GM18868 (cell line): ENCODE measurements at regions not wholly inside any gene's neighbourhood (a gene's known extent, or its start where the extent isn't known, plus 50 kb on each side); places are given as distances from the start of the nearest gene placed in this dataset.
"Not testable (repeated sequence)": the region's sequence is repeated elsewhere in the genome, so short reads cannot be mapped to it uniquely, and the experiment has no call there.

ENCODE experiments used
- ATAC-seq: cut with Tn5 transposase; IDR thresholded peaks from one replicate; pipeline ENCODE4 v1.9.1; 2021; ENCODE audit warnings: mild to moderate bottlenecking, moderate library complexity; ENCODE audit not compliant: unreplicated experiment

DNA sequence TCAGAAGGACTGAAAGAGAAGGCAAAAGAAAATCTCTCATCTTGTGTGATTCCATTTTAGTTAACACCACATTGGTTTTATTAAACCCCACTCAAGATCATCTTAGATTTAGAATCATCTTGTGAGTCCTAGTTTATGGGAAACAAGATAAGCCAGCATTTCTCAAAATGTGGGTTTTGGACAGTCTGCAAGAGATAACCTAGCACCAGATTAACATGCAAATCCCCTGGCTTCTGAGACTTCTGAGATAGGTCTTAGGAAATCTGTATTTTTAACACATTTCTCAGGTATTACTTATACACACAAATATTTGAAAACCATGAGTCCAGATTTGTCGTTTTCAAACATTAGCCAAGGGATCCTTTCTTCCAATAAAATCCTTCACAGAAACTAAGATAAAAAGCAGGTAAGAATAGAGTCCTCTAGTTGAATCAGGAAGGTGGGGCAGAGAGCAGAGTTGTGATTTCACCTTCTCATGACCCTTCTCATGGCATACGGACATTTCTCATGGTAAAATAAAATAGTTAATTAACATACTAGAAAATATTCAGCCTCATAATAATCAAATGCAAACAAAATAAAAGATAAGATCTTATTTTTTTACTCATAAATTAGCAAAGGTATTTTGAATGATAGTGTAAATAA, 287.2 kb upstream of the FN1 start:
- no peak for ATAC-seq

DNA sequence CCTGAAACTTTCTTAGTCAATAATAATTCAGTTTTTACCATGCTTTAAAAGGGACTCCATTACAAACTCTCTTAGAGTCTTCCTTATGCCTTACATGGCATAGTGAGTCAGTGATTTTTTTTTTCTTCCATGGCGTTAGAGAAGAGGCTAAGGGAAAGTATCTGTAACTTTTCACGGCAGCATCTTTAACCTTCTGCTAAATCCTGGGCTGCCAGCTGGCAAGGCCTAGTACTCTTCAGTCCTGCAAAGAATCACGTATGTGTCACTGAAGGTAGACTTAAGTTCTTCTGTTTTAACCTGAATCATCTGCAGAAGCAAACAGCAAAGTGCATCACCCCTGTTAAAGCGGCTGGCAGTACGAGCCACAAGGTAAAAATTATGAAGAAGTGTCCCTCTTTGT, 286.3 kb upstream of the FN1 start:
- ATAC-seq: no peak

DNA sequence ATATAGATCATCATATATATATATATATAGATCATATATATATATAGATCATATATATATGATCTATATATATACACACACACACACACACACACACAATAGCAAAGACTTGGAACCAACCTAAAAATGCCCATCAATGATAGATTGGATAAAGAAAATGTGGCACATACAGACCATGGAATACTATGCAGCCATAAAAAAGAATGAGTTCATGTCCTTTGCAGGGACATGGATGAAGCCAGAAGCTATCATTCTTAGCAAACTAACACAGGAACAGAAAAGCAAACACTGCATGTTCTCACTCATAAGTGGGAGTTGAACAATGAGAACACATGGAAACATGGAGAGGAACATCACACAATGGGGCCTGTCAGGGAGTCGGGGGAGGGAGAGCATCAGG, 285.6 kb upstream of the FN1 start:
- not testable (repeated sequence) for ATAC-seq

DNA sequence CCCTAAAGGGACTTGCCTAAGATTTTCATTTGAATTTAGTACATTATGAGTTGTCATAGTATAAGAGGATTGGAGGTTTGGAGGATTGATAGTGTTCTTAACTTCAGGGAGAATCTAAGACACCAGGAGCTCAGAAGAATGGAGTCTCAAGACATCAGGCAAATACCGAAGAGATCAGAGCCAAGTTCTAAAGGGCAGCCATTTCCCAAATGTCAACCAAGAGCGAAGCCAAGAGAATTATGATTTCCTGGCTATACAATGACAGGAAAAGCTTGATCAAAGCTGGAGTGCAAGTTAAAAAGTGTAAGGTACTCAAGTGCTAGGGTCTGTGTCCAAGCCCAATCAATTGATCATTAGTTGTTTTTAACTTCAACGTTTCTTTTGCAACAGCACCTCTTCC, 283.0 kb upstream of the FN1 start:
- ATAC-seq: no peak

DNA sequence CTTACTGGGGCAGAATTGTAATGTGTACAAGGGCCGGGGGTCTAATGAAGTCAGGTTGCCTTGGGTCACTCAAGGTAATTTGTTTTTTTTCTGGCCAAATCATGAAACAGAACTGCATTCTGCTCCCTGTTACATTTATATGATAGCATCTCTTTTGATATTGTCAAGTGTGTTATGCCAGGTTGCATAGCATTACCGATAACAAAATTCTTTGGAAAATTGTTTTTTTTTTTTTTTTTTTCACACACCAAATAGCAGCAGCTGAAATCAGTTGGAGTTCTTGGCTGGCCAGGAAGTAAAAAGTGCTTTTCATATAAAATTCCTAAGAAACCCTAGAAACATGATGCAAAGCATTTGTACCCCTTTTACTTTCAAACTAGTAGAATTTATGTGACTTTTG, 282.6 kb upstream of the FN1 start:
- no peak for ATAC-seq

DNA sequence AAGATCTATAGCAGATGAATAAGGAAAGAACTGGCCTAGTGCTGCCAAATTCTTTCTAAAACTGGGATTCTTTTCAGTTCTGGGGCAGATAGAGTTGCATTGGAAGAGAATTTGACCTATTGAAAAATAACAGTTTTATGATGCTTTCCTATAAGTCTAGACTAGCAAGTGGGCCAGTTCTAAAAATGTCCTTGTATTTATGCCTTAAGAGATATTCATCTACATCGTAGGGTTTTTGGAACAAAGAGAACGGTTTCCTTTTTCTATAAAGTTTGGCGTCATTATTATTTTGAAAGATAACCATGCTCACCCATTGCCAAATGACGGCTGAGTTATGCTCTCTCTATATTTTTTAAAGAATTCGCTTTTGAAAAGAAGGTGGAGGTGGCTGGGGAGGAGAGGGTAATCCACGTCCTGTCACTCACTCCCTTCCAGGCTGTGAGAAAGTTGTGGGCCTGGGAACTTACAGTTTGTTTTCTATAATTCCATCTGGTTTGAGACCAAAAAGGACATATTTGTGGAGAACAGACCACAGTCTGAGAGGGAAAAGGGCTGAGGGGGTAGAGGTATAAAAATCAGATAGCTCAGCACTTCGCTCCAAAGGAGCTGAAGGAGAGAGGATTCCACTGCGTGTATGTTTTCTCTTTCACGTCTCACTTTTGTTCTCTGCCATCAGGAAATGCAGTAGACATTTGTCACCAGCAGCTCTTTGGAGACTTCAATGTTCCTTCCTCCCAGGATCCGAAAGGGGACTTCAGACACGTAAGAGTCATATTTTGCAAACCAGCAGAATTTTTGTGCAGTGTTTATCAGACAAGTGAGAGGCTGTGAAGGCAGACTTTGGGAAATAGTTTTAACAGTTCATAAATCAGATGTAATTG, 281.9 kb upstream of the FN1 start:
- ATAC-seq: no peak

DNA sequence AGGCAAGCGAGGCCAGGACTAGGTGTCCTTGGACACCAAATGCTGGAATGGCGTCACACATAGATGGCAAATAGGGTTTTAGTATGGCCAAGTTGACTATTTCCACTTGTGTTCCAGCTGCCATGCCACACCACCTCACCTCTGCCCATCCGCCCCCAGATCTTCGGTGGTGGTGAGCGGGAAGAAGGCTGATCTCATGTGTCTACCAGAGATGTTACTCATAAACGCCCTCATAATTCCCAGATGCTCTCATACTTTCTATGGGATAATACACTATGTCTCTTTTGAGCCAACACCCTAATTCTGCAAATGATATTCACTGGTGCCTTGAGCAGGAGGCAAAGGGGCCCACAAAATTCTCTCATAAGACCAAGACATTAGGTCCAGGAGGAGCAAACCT, 281.1 kb upstream of the FN1 start:
- no peak for ATAC-seq

DNA sequence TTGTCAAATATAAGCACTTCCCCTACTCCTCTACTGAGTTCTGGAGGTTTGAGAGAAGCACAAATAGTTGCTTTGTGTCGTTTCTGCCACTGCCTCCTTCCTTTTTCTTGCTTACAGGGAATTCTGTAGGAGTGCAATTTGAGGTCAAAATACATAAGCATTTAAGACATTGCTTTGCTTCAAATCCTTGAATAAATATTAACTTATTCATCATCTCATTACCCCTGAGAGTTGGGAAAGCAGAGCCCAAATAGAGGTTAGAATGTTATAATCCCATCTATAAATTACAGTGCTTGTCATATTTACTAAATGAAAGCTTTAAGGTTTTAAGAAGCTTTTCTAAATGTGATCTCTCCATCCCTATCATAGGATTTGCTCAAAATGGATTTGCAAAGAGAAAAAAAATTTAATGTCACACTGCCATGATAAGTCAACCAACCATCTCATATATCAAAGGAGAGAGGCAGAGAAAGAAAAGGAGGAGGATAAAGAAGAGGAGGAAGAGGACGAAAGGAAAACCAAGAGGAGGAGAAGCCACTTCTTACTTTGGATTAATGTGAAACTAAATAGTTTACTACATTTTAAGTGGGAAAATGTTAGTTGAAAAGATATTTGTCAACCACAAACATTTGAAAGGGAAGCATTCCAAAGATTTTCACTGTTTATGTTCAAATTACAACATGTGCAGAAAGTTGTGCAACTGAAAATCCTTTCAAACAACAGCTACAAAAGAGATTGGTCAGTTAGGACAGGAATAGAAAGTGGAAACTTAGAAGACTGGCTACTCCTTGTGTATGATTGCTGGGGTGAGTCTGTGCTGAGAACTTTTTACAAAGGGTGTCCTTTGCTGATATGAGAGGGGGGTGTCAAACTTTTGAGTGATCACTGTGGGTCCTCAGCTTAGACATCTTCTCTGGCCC, 277.3 kb upstream of the FN1 start:
- ATAC-seq: no peak

DNA sequence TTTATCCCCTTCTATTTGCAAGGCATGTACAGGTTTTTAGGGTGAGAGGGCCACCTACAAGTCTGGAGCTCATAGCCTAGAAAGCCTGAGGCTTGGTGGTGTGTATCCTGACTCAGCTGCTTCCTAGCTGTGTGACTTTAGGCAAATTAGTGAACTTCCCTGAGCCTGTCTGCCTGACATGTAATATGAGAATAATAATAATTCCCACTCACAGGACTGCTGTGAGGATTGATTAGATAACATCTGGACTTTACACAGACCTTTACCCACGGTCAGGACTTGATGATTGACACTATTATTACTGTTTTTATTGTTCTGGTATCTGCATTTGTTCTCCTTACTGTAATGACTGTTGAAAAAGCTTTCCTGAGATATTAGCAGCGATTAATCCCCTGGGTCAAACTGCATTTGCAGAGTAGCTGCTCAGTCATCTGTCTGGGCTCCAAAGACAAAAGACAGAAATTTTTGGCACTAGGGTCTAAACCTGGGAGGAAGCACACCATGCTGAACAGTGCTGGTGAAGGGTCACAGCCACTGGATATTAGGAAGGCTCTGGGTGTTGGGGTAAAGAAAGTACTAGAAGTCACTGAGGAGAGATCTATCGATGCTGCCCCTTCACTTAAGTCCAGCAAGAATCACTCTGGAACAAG, 276.5 kb upstream of the FN1 start:
- no peak for ATAC-seq

DNA sequence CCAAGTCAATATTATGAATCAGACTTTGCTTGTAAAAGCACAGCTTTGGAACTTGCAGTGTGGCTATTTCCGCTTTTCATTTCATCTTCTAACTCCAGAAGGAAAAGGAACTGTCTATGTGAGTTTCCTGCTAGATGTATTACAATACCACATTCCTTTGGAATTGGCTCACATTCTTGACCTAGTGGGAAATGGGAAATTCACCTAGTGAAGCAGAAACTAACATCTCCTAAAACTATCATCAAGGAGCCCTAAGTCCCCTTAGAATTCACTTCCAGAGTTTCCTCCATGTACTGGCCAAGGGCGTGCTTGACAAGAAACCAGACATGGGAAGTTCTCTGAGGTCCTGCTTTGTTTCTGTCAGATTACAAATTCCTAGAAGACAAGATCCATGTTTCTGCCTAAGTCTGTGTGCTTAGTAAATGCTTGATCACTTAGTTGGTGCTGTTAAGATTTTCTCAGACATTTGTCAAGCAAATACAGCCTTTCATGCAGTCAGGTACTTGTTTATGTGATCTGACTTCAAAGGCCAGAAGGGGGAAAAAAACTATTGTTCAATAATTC, 275.7 kb upstream of the FN1 start:
- ATAC-seq: no peak

DNA sequence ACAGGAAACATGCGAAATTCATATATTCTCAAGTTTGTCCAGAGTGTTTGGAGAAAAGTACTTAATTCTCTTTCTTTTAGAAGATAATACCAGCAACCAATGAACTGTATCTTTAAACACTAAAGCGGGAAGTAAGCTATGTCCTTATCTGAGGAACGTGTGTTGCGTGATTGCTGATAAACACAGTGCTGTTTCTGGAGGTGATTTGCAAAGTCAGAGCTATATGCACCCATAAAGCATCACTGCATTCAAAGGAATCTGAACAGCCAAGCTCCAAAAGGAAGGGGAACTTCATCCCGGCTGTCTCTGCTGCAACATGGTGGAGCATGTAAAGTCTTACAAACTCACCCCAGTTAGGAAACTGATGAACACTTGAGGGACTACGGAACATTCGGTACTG, 271.7 kb upstream of the FN1 start:
- no peak for ATAC-seq

DNA sequence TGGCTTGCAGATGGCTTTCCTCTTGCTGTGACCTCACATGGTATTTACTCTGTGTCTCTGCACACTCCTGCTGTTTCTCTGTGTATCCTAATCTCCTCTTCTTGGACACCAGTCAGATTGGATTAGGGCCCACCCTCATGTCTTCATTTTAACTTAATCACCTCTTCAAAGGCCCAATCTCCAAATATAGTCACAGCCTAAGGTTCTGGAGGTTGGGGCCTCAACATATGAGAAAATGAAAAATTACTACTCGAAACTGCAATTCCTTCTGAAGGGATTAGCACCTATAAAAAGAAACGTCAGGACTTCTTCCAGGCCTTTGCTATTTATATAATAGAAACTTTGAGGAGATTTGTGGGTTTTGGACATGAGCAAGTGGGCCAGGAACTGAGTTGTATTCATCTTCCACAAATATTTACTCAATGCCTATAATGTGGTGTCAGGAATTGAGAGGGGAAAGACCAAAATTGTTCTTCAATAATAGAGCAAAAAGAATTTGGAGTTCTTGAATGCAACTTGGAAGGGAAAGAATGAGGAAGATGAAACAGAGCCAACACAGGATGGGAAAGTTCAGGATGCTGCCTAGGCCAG, 270.0 kb upstream of the FN1 start:
- no peak for ATAC-seq

DNA sequence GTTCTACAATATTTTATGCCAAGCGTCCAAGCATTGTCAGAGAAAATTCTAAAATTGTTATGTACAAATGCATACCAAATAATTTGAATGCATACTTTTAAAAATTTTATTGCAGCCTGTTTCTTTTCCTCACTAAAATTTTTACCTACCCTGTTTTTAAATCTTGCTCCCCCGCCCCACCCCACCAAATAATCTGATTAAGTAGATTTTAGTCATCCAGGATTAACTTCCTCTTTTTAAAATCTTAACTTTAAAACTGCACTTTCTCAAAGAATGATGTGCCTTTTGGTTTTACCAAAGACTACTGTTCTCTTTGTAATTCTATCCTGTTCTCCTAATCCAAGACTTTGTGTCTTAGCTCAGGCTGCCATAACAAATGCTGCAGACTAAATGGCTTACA, 269.4 kb upstream of the FN1 start:
- no peak for ATAC-seq

DNA sequence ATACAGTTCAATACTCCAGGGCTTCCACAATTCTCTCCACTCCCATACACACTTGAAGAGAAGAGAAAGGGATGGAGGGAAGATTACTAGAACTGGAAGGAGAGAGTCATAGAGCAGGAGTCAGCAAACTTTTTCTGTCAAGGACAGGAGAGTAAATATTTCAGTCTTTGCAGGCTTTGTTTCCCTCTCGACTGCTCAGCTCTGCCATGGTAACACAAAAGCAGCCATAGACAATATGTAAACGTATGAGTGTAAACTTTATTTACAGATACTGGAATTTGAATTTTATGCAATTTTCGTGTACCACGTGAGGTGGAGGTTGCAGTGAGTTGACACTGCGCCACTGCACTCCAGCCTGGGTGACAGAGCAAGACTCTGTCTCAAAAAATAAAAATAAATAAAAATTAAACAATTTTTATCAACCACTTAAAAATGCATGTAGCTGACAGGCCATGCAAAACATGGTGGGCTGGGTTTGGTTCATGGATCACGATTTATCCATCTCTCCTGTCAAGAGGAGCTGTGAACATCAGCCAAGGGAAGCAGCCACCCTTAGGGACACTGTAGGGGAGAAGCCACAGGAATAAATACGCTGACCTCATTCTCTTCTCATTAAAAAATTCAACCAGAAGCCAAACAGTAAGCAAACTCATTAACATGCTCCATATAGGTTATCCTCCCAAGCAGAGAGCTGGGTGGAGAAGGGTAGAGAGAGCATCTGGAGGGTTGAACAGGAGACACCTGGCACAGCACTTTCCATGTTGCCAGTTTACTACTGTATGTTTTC, 266.4 kb upstream of the FN1 start:
- no peak for ATAC-seq

DNA sequence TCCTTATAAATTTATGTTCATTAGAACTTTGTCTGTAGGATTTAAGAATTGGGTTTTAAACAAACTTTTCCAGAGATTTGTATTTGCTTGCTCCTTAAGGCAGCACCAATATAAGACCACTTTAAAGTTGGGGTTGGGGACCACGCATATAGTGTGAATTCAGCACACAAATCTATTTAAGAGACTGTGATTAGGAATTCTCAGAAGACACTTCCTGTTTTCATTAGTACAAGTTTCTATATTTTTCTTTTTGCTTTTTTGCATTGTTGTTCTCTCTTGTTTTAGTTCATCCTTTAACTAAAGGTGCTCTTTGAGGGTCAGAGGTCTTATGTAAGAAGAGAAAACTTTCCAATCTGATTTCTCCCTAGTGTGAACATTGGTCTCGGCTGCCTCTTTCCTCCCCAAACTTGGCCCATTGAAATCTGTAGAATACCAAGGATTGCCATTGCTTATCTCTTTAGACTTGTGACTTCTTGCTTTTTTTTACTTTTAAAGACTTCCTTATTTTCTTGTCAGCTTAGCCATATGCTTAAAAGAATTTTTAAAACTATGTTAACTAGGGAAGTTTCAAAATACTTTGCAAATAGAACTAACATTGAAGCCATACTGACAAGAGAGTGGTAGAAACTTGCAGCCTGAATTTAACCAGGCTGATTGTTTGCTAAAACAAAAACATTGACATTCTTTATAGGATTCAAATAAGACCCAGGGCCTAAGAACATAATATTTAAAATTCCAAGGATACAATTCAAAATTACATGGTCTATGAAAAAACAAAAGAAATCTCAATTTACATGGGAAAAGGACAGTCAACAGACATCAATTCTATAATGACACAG, 264.1 kb upstream of the FN1 start:
- ATAC-seq: no peak

DNA sequence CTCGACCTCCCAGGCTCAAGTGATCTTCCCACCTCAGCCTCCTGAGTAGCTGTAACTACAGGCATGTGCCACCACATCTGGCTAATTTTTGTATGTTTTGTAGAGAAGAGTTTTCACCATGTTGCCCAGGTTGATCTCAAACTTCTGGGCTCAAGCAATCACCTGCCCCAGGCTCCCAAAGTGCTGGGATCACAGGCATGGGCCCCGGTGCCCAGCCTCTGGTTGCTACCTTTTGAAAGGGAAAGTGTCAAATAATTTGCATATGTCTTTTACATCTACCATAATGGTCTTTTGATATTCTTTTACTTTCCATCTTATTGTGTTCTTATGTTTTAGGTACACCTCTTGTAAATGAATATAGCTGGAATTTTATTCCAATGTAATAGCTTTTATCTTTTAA, 263.1 kb upstream of the FN1 start:
- no peak for ATAC-seq

DNA sequence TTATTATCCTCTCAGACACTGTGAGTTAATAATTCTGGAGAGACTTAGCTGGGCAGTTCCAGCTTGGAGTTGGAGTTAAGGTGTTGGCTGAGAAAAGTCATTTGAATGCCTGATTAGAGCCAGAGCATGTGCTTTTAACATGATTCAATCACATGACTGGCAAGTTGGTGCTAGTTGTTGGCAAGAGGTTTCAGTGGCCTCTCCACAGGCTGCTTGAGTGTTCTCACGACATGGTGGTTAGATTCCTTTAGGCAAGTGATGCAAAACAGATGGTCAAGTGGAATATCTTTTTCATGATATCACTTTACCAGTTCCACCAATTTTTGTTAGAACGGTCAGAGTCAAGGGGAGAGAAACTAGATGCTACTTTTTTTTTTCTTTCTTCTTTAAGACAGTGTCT, 262.7 kb upstream of the FN1 start:
- no peak for ATAC-seq

DNA sequence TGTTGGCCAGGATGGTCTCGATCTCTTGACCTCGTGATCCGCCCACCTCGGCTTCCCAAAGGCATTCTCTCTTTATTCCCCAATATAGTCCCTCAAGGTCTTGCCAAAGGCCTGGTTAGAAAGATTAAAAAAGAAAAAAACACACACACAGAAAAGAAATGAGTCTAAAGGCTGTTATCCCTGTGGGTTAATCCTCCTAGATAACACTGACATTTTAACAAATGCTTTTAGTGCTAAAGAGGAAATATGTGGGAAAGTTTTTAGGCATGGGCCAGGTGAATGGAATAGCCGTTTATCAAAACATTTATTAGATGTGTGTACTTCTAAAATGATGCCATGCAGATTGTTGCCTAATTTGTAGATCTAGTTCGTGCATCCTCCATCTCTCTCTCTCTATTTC, 261.6 kb upstream of the FN1 start:
- ATAC-seq: no peak

DNA sequence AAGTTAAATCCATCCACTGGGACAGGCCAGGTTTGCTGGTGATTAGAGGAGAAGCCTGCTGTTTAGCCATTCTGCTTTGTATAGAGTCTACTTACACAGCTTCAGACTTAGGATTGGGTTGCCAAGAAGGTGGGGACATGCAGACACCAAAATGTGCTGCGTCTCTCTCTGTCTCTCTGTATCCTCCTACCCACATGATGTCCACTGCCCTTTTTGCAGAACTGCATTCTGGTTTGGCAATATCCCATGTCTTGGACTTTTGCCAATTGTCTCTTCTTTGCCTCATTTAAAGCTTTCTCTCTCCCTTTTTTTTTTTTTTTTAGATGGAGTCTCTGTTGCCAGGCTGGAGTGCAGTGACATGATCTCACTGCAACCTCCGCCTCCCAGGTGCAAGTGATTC, 261.1 kb upstream of the FN1 start:
- ATAC-seq: no peak
